GM21619 (cell line): ENCODE measurements at regions not wholly inside any gene's neighbourhood (a gene's known extent, or its start where the extent isn't known, plus 50 kb on each side); places are given as distances from the start of the nearest gene placed in this dataset.

Source experiments
- ATAC-seq: cut with Tn5 transposase; IDR thresholded peaks from one replicate; pipeline ENCODE4 v1.9.1; 2021; ENCODE audit not compliant: unreplicated experiment

GRCh38 chr12:59839514-59839913 is 243.7 kb downstream of the SLC16A7 start:
- no peak for ATAC-seq

- no peak for ATAC-seq
These were observed 247.5 kb downstream of the SLC16A7 start for GRCh38 chr12:59843260-59843843.

DNA sequence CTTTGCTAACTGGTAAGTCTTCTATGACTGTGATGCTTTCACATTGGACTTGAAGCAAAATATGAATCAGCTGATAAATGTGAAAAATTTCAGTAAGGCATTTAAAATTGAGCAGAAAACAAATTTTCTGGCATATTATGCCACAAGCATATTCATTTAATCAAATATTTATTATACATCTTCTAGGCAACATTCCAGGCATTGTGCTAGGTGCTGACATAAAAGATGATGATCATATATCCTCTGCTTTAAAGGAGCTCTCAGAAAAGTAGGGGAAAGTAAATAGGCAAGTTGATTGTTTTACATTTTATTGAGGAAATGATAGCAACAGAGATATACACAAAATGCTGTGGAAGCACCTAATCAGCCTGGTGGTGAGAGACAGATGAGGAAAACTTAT is 248.9 kb downstream of the SLC16A7 start:
- ATAC-seq = no peak

DNA sequence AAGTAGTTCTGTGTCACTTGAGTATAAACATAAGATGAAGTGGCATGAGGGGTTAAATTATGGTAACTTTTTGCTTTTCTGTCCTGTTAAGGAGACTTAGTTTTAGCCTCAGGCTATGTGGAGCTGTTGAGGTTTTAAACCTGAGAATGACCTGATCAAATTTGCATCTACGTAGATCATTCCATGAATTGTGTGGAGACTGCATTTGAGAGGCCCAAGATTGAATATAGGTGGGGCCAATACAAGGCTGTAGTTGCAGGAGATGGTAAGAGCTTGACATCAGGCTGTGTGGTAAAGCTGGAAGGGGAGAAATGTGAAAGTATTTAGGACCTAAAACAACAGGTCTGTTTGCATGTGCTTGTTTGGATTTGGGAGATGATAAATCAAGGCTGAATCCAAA is 249.5 kb downstream of the SLC16A7 start:
- ATAC-seq = no peak

DNA sequence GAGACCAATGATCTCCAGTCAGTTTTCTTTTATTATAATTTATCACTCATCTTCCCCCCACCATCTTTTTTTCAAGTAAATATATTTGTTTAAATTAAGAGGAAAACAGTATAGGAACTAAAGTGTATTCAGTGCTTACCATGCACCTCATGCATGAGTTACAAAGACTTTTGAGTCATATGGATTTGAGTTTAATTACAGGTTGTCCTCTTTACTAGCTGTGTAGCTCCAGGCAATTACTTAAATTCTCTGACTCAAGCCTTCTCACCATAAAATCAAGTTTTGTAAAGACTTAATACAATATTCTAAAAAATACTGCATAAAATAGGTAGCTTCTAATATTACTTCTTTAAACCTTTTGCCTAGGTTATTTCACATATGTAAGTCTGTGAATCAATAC is 251.3 kb downstream of the SLC16A7 start:
- no peak for ATAC-seq

DNA sequence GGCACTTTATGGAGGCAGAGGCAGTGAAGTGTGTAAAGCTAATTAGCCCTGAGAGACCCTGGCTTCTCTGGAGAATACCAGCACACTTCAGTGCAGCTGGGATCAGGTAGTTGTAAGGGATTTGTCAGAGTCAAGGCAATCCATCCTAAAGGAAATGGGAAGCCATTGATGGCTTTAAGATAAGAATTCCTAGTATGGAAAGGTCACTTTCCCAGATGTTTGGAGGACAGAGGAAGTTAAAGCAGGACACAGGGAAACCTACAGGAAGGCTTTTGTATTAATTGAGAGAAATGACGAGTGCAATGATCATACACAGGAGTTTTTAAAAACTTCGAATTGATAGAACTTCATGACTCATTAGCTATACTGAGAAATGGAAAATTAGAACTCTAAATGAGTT is 254.4 kb downstream of the SLC16A7 start:
- no peak for ATAC-seq

DNA sequence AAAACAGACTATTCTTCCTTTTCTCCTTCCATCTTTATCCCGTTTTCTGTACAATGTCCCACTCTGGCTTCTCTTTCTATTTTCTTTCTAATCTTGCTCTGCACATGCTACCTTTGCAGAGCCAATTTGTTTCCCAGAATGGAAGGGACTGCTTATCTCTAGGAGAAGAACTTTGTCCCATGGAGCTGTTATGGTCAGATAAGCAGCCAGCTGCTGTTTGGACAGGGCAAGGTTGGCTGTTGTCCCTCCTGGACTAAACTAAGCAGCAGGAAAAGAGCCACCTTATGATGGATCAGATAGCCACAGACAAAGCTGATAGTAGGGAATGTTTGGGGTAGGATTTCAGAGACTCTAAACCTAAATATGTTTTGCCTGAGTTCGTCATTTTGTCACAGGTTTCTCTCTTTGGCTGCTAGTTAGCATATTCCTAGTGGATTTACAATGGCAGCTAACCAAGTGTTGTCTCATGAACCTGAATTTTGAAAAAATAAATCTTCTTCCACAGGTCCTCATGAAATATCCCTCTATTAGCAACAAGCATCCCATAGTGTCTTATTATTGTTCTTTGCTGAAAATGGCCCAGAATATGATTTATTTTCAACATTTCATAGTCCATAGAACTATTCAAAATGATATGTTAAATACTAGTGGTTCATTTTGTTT is 262.8 kb downstream of the SLC16A7 start:
- ATAC-seq = no peak

DNA sequence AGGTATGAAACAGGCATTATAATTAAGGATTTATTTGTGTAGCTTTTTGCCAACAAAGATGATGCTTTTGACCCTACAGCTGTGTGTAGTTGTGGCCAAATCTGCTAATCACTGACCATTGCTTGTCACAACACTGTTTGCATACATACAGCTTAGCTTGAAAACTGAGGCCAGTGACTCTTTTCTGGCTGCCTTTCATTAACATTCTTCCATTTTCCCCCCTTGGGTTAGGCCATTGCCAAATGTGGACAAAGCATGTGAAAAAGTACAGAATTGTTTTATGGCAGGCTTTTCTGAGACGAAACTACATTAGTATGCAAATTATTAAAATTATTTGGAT is 263.3 kb downstream of the SLC16A7 start:
- ATAC-seq = no peak

DNA sequence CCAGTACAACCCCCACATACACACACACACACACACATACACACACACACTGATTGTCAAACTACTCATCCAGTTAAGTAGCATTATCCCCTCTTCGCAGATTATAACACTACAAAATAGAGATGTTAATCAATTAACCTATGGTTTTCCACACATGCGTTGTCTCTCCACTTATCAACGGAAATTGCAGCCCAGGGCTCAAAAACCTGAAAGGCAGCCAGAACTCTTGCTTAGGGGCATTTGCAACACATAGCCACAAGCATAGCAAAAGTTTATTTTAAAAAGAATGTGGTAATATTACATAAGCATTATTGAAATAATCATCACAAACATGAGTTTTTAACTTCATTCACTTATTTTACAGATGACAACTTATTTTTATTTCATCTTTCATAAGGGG is 265.8 kb downstream of the SLC16A7 start:
- no peak for ATAC-seq

GRCh38 chr12:59867055-59867454 is 271.2 kb downstream of the SLC16A7 start:
- no peak for ATAC-seq

GRCh38 chr12:59867689-59868088 is 271.9 kb downstream of the SLC16A7 start:
- ATAC-seq = no peak

DNA sequence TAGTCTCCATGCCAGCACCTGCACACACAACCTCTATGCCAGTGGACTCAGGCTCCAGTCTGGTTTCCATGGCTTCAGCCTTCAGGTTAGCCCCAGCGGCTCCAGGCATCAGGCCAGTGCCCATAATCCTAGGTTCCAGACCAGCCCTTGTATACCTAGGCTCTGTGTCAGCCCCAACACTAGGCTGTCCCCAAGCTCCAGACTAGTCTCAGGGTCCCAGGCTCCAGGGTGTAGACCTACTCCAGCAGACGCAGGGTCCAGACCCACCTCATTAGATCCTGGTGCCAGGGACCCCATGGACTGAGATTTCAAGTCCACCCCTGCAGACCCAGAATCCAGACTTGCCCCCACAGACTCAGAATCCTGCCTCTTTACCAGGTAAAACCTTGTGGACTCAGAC is 275.9 kb downstream of the SLC16A7 start:
- ATAC-seq = no peak

GRCh38 chr12:59873136-59873535 is 277.3 kb downstream of the SLC16A7 start:
- no peak for ATAC-seq

- no peak for ATAC-seq
These were observed 279.0 kb downstream of the SLC16A7 start for GRCh38 chr12:59874781-59875180.

GRCh38 chr12:59886131-59886733 is 290.4 kb downstream of the SLC16A7 start:
- no peak for ATAC-seq

- no peak for ATAC-seq
These were observed 291.3 kb downstream of the SLC16A7 start for GRCh38 chr12:59887178-59887577.

DNA sequence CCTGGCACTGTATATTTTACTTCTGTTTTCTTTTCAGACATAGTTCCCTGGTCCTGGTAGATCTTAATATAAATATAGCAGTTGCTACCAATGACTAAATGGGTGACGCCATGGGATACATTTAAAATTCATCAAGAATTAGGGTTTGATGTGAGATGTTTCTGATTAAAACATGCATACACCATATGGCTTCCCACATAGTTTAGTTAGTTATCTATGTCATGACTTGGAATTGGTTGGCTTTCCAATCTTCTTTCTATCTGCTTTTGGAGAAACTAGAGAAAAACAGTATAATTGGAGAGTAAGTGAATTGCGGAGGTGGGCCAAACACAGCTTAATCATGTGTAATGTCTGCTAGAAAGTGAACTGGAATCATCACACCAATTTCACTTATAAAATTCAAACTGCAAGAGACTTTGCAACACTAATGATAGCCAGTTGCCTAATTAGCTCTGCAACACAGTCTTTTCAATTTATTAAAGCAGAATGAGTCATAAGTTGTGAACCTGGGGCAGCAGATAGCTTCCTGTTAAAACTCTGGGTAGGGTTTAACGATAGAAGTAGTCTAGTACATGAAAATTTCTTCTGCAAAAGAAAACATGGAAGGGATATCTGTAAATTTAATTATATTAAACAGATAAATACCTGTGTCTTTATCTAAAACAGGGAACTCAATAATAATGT is 295.2 kb downstream of the SLC16A7 start:
- ATAC-seq = no peak

- no peak for ATAC-seq
These were observed 299.4 kb downstream of the SLC16A7 start for GRCh38 chr12:59895166-59895775.

GRCh38 chr12:59904874-59905521 is 309.2 kb downstream of the SLC16A7 start:
- no peak for ATAC-seq

DNA sequence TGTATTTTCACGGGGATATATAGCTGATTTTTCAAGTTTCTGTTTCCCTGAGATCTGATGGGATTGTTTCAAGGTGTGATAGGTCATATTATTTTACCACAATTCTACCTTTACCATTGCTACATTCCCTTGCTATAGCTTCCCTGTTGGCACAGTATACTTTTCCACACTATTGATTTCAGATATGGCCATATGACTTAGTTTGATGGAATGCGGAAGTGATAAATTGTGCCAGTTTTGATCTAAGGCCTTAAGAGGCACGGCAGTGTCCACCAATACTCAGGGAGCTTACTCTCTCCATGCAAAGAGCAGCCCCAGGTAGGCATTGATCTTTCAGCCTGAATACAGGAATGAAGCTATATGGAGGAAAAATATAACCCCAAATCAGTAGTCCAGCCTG is 315.7 kb downstream of the SLC16A7 start:
- no peak for ATAC-seq

- no peak for ATAC-seq
These were observed 321.2 kb downstream of the SLC16A7 start for GRCh38 chr12:59916988-59917387.
